ENCODE measurements at regions not wholly inside any gene's neighbourhood (a gene's known extent, or its start where the extent isn't known, plus 50 kb on each side); places are given as distances from the start of the nearest gene placed in this dataset.

GRCh38 chr4:19592391-19592790, 659.3 kb upstream of the SLIT2 start:
- Mint-ChIP-seq H3K27ac (no peak overlapping the region), H3K4me1 (no peaks in the 10 kb centered on the region), H3K9me3 (peaks cover 0 to 6% (median 3%) of the 10 kb centered on the region in 7 donors), H3K27me3 (ENCODE audit: low read depth in 3 of 3) (peaks cover 0 to 2% (median 0%) of the 10 kb centered on the region in 3 donors), H3K36me3 (no peaks in the 10 kb centered on the region), H3K4me3 (no peak overlapping the region)
- TF ChIP-seq, protein P1, sequence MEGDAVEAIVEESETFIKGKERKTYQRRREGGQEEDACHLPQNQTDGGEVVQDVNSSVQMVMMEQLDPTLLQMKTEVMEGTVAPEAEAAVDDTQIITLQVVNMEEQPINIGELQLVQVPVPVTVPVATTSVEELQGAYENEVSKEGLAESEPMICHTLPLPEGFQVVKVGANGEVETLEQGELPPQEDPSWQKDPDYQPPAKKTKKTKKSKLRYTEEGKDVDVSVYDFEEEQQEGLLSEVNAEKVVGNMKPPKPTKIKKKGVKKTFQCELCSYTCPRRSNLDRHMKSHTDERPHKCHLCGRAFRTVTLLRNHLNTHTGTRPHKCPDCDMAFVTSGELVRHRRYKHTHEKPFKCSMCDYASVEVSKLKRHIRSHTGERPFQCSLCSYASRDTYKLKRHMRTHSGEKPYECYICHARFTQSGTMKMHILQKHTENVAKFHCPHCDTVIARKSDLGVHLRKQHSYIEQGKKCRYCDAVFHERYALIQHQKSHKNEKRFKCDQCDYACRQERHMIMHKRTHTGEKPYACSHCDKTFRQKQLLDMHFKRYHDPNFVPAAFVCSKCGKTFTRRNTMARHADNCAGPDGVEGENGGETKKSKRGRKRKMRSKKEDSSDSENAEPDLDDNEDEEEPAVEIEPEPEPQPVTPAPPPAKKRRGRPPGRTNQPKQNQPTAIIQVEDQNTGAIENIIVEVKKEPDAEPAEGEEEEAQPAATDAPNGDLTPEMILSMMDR (IDR thresholded peaks at IDR 0.05), result no peak
- Histone ChIP-seq H3K4me1 (ENCODE audit: control insufficient read depth in 1 of 2, insufficient read depth in 2 of 2, low read length in 2 of 2) (no peaks in the 10 kb centered on the region), H3K4me3 (replicated peaks in 1 of 3; ENCODE audit: low read depth in 2 of 3, low read length in 3 of 3) (no peak overlapping the region), H3K4me2 (replicated peaks; ENCODE audit: extremely low read depth, low read length, poor library complexity, severe bottlenecking) (no peak overlapping the region), H2AFZ (ENCODE audit: insufficient read depth, low read depth, low read length, poor library complexity, severe bottlenecking) (no peak overlapping the region), H4K20me1 (ENCODE audit: insufficient read depth, low read length) (no peaks in the 10 kb centered on the region), H3K27me3 (ENCODE audit: control insufficient read depth in 2 of 2, insufficient read depth in 2 of 2, low read length in 2 of 2) (no peaks in the 10 kb centered on the region), H3K9me3 (replicated peaks in 1 of 2; ENCODE audit: control insufficient read depth in 1 of 2, insufficient read depth in 1 of 2, low read length in 2 of 2) (no peaks in the 10 kb centered on the region), H3K79me2 (ENCODE audit: insufficient read depth, low read length) (no peaks in the 10 kb centered on the region), H3K9ac (ENCODE audit: insufficient read depth, low read length, poor library complexity, severe bottlenecking) (no peak overlapping the region), H3K27ac (ENCODE audit: low read depth in 1 of 2, low read length in 2 of 2) (no peak overlapping the region), H3K36me3 (replicated peaks in 1 of 2; ENCODE audit: control insufficient read depth in 1 of 2, insufficient read depth in 2 of 2, low read length in 2 of 2) (no peaks in the 10 kb centered on the region)
- WGBS (ENCODE audit: insufficient coverage), result 89% methylated on average over 1 of the region's 3 CpGs
- intact Hi-C loops (cut with micrococcal nuclease), result no loop called here
- no peak for DNase-seq

GRCh38 chr4:19583827-19584569, 667.7 kb upstream of the SLIT2 start:
- Histone ChIP-seq H3K27ac (ENCODE audit: low read depth in 1 of 2, low read length in 2 of 2) (no peak overlapping the region), H3K4me1 (ENCODE audit: control insufficient read depth in 1 of 2, insufficient read depth in 2 of 2, low read length in 2 of 2) (no peaks in the 10 kb centered on the region), H3K79me2 (ENCODE audit: insufficient read depth, low read length) (no peaks in the 10 kb centered on the region), H3K9ac (ENCODE audit: insufficient read depth, low read length, poor library complexity, severe bottlenecking) (no peak overlapping the region), H4K20me1 (ENCODE audit: insufficient read depth, low read length) (no peaks in the 10 kb centered on the region), H3K4me2 (replicated peaks; ENCODE audit: extremely low read depth, low read length, poor library complexity, severe bottlenecking) (no peak overlapping the region), H3K4me3 (replicated peaks in 1 of 3; ENCODE audit: low read depth in 2 of 3, low read length in 3 of 3) (no peak overlapping the region), H3K36me3 (replicated peaks in 1 of 2; ENCODE audit: control insufficient read depth in 1 of 2, insufficient read depth in 2 of 2, low read length in 2 of 2) (no peaks in the 10 kb centered on the region), H3K9me3 (replicated peaks in 1 of 2; ENCODE audit: control insufficient read depth in 1 of 2, insufficient read depth in 1 of 2, low read length in 2 of 2) (peaks cover 0 to 4% of the 10 kb centered on the region in 2 donors), H2AFZ (ENCODE audit: insufficient read depth, low read depth, low read length, poor library complexity, severe bottlenecking) (no peak overlapping the region), H3K27me3 (ENCODE audit: control insufficient read depth in 2 of 2, insufficient read depth in 2 of 2, low read length in 2 of 2) (no peaks in the 10 kb centered on the region)
- intact Hi-C loops (cut with micrococcal nuclease), result no loop called here
- Mint-ChIP-seq H3K9me3 (peaks cover 0 to 3% (median 0%) of the 10 kb centered on the region in 7 donors), H3K4me1 (no peaks in the 10 kb centered on the region), H3K36me3 (no peaks in the 10 kb centered on the region), H3K4me3 (no peak overlapping the region), H3K27ac (no peak overlapping the region), H3K27me3 (ENCODE audit: low read depth in 3 of 3) (peaks cover 0 to 1% (median 0%) of the 10 kb centered on the region in 3 donors)
- no CpG with 5 or more reads among the region's 4 CpGs for WGBS (ENCODE audit: insufficient coverage)
- no peak for DNase-seq
- TF ChIP-seq, protein P1 (IDR thresholded peaks at IDR 0.05), result no peak
